Peyer's patch (tissue), 4 donors: ENCODE measurements at regions not wholly inside any gene's neighbourhood (a gene's known extent, or its start where the extent isn't known, plus 50 kb on each side); places are given as distances from the start of the nearest gene placed in this dataset.

Experiments
- CTCF ChIP-seq, 6 experiments: fragments of 450-650 bp in 4 of 6; fragments of 200-600 bp in 2 of 6; sonication (generic) in 1 of 6; IDR thresholded peaks; one replicate each; pipeline ENCODE4 v1.5.1; 2017 to 2019; ENCODE audit warnings: antibody characterized with exemption in 6 of 6, mild to moderate bottlenecking in 3 of 6, moderate library complexity in 1 of 6
- POLR2A ChIP-seq, 2 donors: fragments of 450-650 bp; IDR thresholded peaks; one replicate each; pipeline ENCODE4 v1.5.1; 2017; ENCODE audit warnings: antibody characterized with exemption in 2 of 2, mild to moderate bottlenecking in 2 of 2, moderate library complexity in 2 of 2

- TF ChIP-seq POLR2A (IDR thresholded peaks at IDR 0.05) (peak in 1 of 2 donors; percentile 65), CTCF (IDR thresholded peaks at IDR 0.05) (no peak)
These were observed 74.6 kb upstream of the KCNG1 start for GRCh38 chr20:51097351-51098120.
